DOHH2 (cell line): ENCODE measurements at regions not wholly inside any gene's neighbourhood (a gene's known extent, or its start where the extent isn't known, plus 50 kb on each side); places are given as distances from the start of the nearest gene placed in this dataset.

Experiments
- EZH2phosphoT487 ChIP-seq: fragments of 200-600 bp; sonication (generic); IDR thresholded peaks from 2 replicates; pipeline ENCODE4 v1.6.1; 2017; ENCODE audit warnings: borderline replicate concordance, mild to moderate bottlenecking, antibody characterized with exemption, low read length, moderate library complexity, mixed read lengths
- TF ChIP-seq, protein P1 (sequence below): fragments of 200-600 bp; sonication (generic); IDR thresholded peaks from one replicate; pipeline ENCODE4 v1.5.1; 2014; ENCODE audit warnings: antibody characterized with exemption, mild to moderate bottlenecking, low read depth, low read length; ENCODE audit not compliant: poor library complexity, severe bottlenecking

DNA sequence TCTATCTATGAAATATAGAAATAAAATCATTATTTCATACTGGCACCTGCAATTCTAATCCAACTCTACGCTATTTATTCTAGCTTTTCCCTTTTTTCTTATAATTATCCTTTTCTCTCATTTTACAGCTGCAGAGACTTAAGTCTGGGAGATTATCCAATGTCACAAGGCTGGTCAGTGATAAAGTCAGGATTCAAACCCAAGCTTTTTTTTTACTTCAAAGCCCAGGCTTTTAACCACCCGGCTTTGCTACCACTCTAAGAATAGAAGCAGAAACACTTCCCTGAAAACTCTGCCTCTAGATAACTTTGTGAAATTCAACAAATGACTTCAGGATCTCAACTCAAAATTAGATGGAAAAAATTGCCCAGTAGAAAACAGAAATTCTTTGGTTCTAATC lies 552.5 kb downstream of the IPMK start:
- TF ChIP-seq, protein P1, sequence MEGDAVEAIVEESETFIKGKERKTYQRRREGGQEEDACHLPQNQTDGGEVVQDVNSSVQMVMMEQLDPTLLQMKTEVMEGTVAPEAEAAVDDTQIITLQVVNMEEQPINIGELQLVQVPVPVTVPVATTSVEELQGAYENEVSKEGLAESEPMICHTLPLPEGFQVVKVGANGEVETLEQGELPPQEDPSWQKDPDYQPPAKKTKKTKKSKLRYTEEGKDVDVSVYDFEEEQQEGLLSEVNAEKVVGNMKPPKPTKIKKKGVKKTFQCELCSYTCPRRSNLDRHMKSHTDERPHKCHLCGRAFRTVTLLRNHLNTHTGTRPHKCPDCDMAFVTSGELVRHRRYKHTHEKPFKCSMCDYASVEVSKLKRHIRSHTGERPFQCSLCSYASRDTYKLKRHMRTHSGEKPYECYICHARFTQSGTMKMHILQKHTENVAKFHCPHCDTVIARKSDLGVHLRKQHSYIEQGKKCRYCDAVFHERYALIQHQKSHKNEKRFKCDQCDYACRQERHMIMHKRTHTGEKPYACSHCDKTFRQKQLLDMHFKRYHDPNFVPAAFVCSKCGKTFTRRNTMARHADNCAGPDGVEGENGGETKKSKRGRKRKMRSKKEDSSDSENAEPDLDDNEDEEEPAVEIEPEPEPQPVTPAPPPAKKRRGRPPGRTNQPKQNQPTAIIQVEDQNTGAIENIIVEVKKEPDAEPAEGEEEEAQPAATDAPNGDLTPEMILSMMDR = no peak
- TF ChIP-seq EZH2phosphoT487 = no peak
